Uterus (tissue), 2 donors: ENCODE measurements at regions not wholly inside any gene's neighbourhood (a gene's known extent, or its start where the extent isn't known, plus 50 kb on each side); places are given as distances from the start of the nearest gene placed in this dataset.

ENCODE experiments used
- CTCF ChIP-seq, 4 experiments: fragments of 200-600 bp in 2 of 4; fragments of 450-650 bp in 2 of 4; sonication (generic) in 2 of 4; IDR thresholded peaks; one replicate each; pipeline ENCODE4 v1.5.1; 2016 to 2019; ENCODE audit warnings: antibody characterized with exemption in 4 of 4, mild to moderate bottlenecking in 2 of 4, moderate library complexity in 1 of 4
- POLR2A ChIP-seq, 2 donors: fragments of 450-650 bp; IDR thresholded peaks; one replicate each; pipeline ENCODE4 v1.6.1; 2016; ENCODE audit warnings: antibody characterized with exemption in 2 of 2, mild to moderate bottlenecking in 1 of 2, moderate library complexity in 1 of 2

DNA sequence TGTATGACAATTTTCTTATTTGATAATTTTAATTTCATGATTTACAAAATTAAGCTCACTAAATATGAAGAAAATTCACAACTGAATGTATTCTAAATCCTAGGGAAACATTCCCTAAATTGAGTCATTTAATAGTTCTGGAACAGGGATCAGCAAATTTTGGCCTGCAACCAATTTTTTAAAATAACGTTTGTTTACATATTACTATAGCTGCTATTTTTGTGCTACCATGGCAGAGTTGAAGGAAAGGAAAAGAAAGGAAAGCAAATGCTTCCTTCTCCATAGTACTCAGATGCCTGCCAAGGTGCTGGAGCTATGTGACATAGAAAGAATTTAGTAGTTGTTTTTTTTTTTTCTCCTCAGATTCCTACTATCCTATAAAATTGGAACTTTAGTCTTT is 1307.7 kb upstream of the LRRTM3 start:
- TF ChIP-seq CTCF (IDR thresholded peaks at IDR 0.05) = no peak
- TF ChIP-seq POLR2A (IDR thresholded peaks at IDR 0.05) = no peak
